Endothelial cell of umbilical vein (primary cell): ENCODE measurements at regions not wholly inside any gene's neighbourhood (a gene's known extent, or its start where the extent isn't known, plus 50 kb on each side); places are given as distances from the start of the nearest gene placed in this dataset.

Experiments
- BruUV-seq: library from RNA; stranded (reverse); fragments of 400-500 nt; replicated peaks from 2 replicates; lab custom pipeline; 2021; lab: Mats Ljungman, UMichigan
- CTCF ChIA-PET: fragments of 300-600, 350-600 bp; sonication (Branson Sonifier 250); formaldehyde crosslinking; loops from one replicate; lab custom pipeline; 2021; ENCODE audit warnings: antibody characterized with exemption, inconsistent platforms; lab: Charles Lee
- POLR2A ChIA-PET: fragments of 300-600, 350-600 bp; sonication (Branson Sonifier 250); formaldehyde crosslinking; loops from one replicate; lab custom pipeline; 2021; ENCODE audit warnings: antibody characterized with exemption, inconsistent platforms; lab: Charles Lee
- DNase-seq: peaks from one replicate; pipeline ENCODE4 v3.0.0-alpha.2; 2011; ENCODE audit warnings: low read depth, low spot score
- FAIRE-seq: peaks from 2 replicates; lab custom pipeline; 2011; peaks lifted over from hg19 to GRCh38; lab: Jason Lieb, UNC
- H2AFZ ChIP-seq: 2 replicates; pipeline ENCODE4 v1.6.0; 2012; ENCODE audit warnings: low read depth, low read length, control low read depth, inconsistent platforms
- H3K27ac ChIP-seq: 2 replicates; pipeline ENCODE4 v1.5.1; 2011; ENCODE audit warnings: low read depth, mild to moderate bottlenecking, control low read depth, low read length, moderate library complexity; ENCODE audit not compliant: insufficient read depth
- H3K27me3 ChIP-seq, 2 experiments: 2 replicates each; pipeline versions ENCODE4 v1.6.0 to v1.6.1; 2011; ENCODE audit warnings: low read length in 2 of 2, mixed read lengths in 1 of 2; ENCODE audit not compliant: control insufficient read depth in 2 of 2, insufficient read depth in 2 of 2
- H3K36me3 ChIP-seq, 2 experiments: 2 replicates in 1 of 2; 3 replicates in 1 of 2; pipeline ENCODE4 v1.5.1; 2011; ENCODE audit warnings: low read length in 2 of 2, mild to moderate bottlenecking in 1 of 2, moderate library complexity in 1 of 2; ENCODE audit not compliant: control insufficient read depth in 2 of 2, insufficient read depth in 2 of 2; ENCODE audit errors: extremely low read depth in 1 of 2
- H3K4me1 ChIP-seq: 3 replicates; pipeline ENCODE4 v1.5.1; 2011; ENCODE audit warnings: mild to moderate bottlenecking, low read length; ENCODE audit not compliant: control insufficient read depth, insufficient read depth; ENCODE audit errors: extremely low read depth
- H3K4me2 ChIP-seq: 2 replicates; pipeline ENCODE4 v1.6.1; 2011; ENCODE audit warnings: low read length, control low read depth, mixed read lengths; ENCODE audit not compliant: insufficient read depth
- H3K4me3 ChIP-seq, 3 experiments: fragments of 200-600 bp in 1 of 3; sonication (generic), shearing (Covaris generic) in 1 of 3; replicated peaks in 1 of 3; 2 replicates each; pipeline ENCODE4 v1.5.1; 2011 to 2016; ENCODE audit warnings: control low read depth in 3 of 3, low read length in 3 of 3, mild to moderate bottlenecking in 2 of 3, inconsistent platforms in 1 of 3, low read depth in 1 of 3, moderate library complexity in 1 of 3; ENCODE audit not compliant: insufficient read depth in 1 of 3
- H3K79me2 ChIP-seq: 2 replicates; pipeline ENCODE4 v1.6.0; 2012; ENCODE audit warnings: low read length, inconsistent platforms; ENCODE audit not compliant: control insufficient read depth, insufficient read depth
- H3K9ac ChIP-seq: replicated peaks from 2 replicates; pipeline ENCODE3; 2011; ENCODE audit warnings: low read length, control low read depth; ENCODE audit not compliant: insufficient read depth; ENCODE audit errors: extremely low read depth
- H3K9me1 ChIP-seq: replicated peaks from 3 replicates; pipeline ENCODE4 v1.6.0; 2011; ENCODE audit warnings: mild to moderate bottlenecking, low read length; ENCODE audit not compliant: control insufficient read depth, insufficient read depth; ENCODE audit errors: extremely low read depth
- H3K9me3 ChIP-seq: replicated peaks from 2 replicates; pipeline ENCODE4 v1.5.1; 2012; ENCODE audit warnings: low read length, inconsistent platforms; ENCODE audit not compliant: control insufficient read depth, insufficient read depth
- H4K20me1 ChIP-seq: replicated peaks from 2 replicates; pipeline ENCODE3; 2011; ENCODE audit warnings: mild to moderate bottlenecking, low read length; ENCODE audit not compliant: control insufficient read depth, insufficient read depth; ENCODE audit errors: extremely low read depth
- EZH2 ChIP-seq: IDR thresholded peaks from 2 replicates; pipeline ENCODE4 v1.6.1; 2012; ENCODE audit warnings: borderline replicate concordance, low read depth, mild to moderate bottlenecking, moderate library complexity, low read length, inconsistent platforms; ENCODE audit not compliant: severe bottlenecking
- FOS ChIP-seq: IDR thresholded peaks from 2 replicates; pipeline ENCODE4 v1.6.1; 2011; ENCODE audit warnings: mild to moderate bottlenecking, low read length, moderate library complexity, borderline replicate concordance; ENCODE audit not compliant: insufficient read depth
- GATA2 ChIP-seq: IDR thresholded peaks from 2 replicates; pipeline ENCODE4 v1.7.0; 2011; ENCODE audit warnings: low read depth, mild to moderate bottlenecking, moderate library complexity, mixed read lengths, low read length; ENCODE audit not compliant: insufficient read length, insufficient read depth
- JUN ChIP-seq: IDR thresholded peaks from 2 replicates; pipeline ENCODE4 v1.6.1; 2011; ENCODE audit warnings: borderline replicate concordance, low read depth; ENCODE audit not compliant: insufficient read length, insufficient read depth
- MYC ChIP-seq: IDR thresholded peaks from one replicate; pipeline ENCODE4 v1.6.1; 2011; ENCODE audit warnings: mild to moderate bottlenecking, low read depth, low read length
- POLR2A ChIP-seq: IDR thresholded peaks from 2 replicates; pipeline ENCODE4 v1.6.1; 2012; ENCODE audit warnings: low read depth, mild to moderate bottlenecking, control low read depth, low read length
- POLR2AphosphoS5 ChIP-seq: IDR thresholded peaks from 2 replicates; pipeline ENCODE4 v1.6.1; 2012; ENCODE audit warnings: low read depth, mild to moderate bottlenecking, control low read depth, low read length, moderate library complexity; ENCODE audit not compliant: insufficient read depth
- dilution Hi-C: fragments of 300-500 bp; cut with MboI; formaldehyde crosslinking; loops from one replicate; pipeline ENCODE4 v1.15.0; 2019; ENCODE audit warnings: low sequenced_read_pairs; ENCODE audit not compliant: extremely low pct_ligation_motif_present
- intact Hi-C: fragments of 100-400 bp; cut with micrococcal nuclease; formaldehyde crosslinking; loops from one replicate; pipeline ENCODE4 v1.10.0; 2022
- TF ChIP-seq, protein P1 (sequence below): IDR thresholded peaks from 2 replicates; pipeline ENCODE4 v1.6.1; 2011; ENCODE audit not compliant: insufficient read depth, insufficient read length
- TF ChIP-seq, protein P2 (sequence below), 2 donors: IDR thresholded peaks; 1 replicate in 1 of 2; 2 replicates in 1 of 2; pipeline ENCODE4 v1.5.1; 2011; ENCODE audit warnings: low read length in 2 of 2, mild to moderate bottlenecking in 2 of 2, moderate library complexity in 2 of 2, control low read depth in 1 of 2, inconsistent platforms in 1 of 2, low read depth in 1 of 2; ENCODE audit not compliant: insufficient read depth in 1 of 2; ENCODE audit errors: extremely low read depth in 1 of 2

DNA sequence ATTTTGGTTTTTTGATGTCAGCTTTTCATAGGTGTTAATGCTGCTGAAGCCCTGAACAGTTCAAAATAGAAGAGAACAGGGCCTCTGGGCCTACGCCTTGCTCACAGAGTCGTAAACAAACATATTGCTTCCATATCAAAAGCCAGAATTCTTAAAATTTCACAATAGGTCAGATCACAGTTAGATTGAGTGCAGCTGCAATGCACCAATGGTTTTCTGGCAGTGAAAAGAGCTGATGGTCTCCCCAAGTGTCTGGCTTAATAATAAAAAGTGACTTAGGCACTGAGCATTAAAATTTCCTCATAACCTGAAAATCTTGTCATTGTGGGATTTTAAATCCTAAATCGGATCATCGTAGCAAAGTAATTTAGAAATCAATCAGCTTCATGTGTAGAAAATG lies 493.0 kb downstream of the CAAP1 start:
- no peak overlapping the region for H2AFZ ChIP-seq
- no peak for DNase-seq
- intact Hi-C loops, result no loop called here
- H4K20me1 ChIP-seq, result no peaks in the 10 kb centered on the region
- POLR2A ChIA-PET, result no interaction called here
- no TSS peak for BruUV-seq
- H3K79me2 ChIP-seq, result no peaks in the 10 kb centered on the region
- H3K4me1 ChIP-seq, result no peaks in the 10 kb centered on the region
- H3K4me3 ChIP-seq, result no peak overlapping the region
- no peaks in the 10 kb centered on the region for H3K27me3 ChIP-seq
- H3K27ac ChIP-seq, result no peak overlapping the region
- H3K9ac ChIP-seq, result no peak overlapping the region
- no peaks in the 10 kb centered on the region for H3K9me1 ChIP-seq
- dilution Hi-C loops, result no loop called here
- FAIRE-seq, result no peak
- H3K9me3 ChIP-seq, result no peaks in the 10 kb centered on the region
- H3K36me3 ChIP-seq, result no peaks in the 10 kb centered on the region
- TF ChIP-seq JUN (no peak), FOS (no peak), POLR2A (no peak), MYC (no peak), GATA2 (no peak), POLR2AphosphoS5 (no peak), EZH2 (no peak)
- TF ChIP-seq, protein P1, sequence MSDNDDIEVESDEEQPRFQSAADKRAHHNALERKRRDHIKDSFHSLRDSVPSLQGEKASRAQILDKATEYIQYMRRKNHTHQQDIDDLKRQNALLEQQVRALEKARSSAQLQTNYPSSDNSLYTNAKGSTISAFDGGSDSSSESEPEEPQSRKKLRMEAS, result no peak
- TF ChIP-seq, protein P2, sequence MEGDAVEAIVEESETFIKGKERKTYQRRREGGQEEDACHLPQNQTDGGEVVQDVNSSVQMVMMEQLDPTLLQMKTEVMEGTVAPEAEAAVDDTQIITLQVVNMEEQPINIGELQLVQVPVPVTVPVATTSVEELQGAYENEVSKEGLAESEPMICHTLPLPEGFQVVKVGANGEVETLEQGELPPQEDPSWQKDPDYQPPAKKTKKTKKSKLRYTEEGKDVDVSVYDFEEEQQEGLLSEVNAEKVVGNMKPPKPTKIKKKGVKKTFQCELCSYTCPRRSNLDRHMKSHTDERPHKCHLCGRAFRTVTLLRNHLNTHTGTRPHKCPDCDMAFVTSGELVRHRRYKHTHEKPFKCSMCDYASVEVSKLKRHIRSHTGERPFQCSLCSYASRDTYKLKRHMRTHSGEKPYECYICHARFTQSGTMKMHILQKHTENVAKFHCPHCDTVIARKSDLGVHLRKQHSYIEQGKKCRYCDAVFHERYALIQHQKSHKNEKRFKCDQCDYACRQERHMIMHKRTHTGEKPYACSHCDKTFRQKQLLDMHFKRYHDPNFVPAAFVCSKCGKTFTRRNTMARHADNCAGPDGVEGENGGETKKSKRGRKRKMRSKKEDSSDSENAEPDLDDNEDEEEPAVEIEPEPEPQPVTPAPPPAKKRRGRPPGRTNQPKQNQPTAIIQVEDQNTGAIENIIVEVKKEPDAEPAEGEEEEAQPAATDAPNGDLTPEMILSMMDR (IDR thresholded peaks at IDR 0.05; ENCODE audit: extremely low read depth in 1 of 2, insufficient read depth in 1 of 2, low read depth in 1 of 2, low read length in 2 of 2), result no peak
- no peak overlapping the region for H3K4me2 ChIP-seq
- CTCF ChIA-PET, result no interaction called here
